Esophagus muscularis mucosa (tissue), 4 donors: ENCODE measurements at regions not wholly inside any gene's neighbourhood (a gene's known extent, or its start where the extent isn't known, plus 50 kb on each side); places are given as distances from the start of the nearest gene placed in this dataset.

Experiments used
- DNase-seq: peaks from one replicate; pipeline ENCODE4 v3.0.0-alpha.2; 2017; ENCODE audit errors: extremely low spot score
- H3K27ac ChIP-seq, 4 donors: fragments of 200-600 bp; sonication (generic); replicated peaks in 1 of 4; 1 replicate in 3 of 4; 2 replicates in 1 of 4; pipeline ENCODE4 v1.5.1; 2016 to 2019; ENCODE audit warnings: mild to moderate bottlenecking in 1 of 4
- H3K27me3 ChIP-seq, 4 donors: fragments of 200-600 bp; sonication (generic); one replicate each; pipeline versions ENCODE4 v1.5.1 to v1.6.0; 2016 to 2019
- H3K36me3 ChIP-seq, 4 donors: fragments of 200-600 bp; sonication (generic); one replicate each; pipeline ENCODE4 v1.5.1; 2016 to 2019
- H3K4me1 ChIP-seq, 4 donors: fragments of 200-600 bp; sonication (generic); one replicate each; pipeline ENCODE4 v1.5.1; 2016 to 2019
- H3K4me3 ChIP-seq, 4 donors: fragments of 200-600 bp; sonication (generic); 1 replicate in 2 of 4; 2 replicates in 2 of 4; pipeline ENCODE4 v1.5.1; 2016 to 2019; ENCODE audit warnings: mild to moderate bottlenecking in 4 of 4, moderate library complexity in 1 of 4
- H3K9me3 ChIP-seq, 4 donors: fragments of 200-600 bp; sonication (generic); 1 replicate in 3 of 4; 2 replicates in 1 of 4; pipeline ENCODE4 v1.5.1; 2016 to 2019
- CTCF ChIP-seq, 3 experiments: fragments of 200-600 bp in 2 of 3; fragments of 450-650 bp in 1 of 3; sonication (generic) in 2 of 3; IDR thresholded peaks; one replicate each; pipeline ENCODE4 v1.5.1; 2017 to 2019; ENCODE audit warnings: antibody characterized with exemption in 3 of 3, mild to moderate bottlenecking in 2 of 3, moderate library complexity in 1 of 3
- EP300 ChIP-seq: sonication (generic); formaldehyde crosslinking; IDR thresholded peaks from one replicate; pipeline ENCODE4 v1.6.1; 2017; ENCODE audit warnings: antibody characterized with exemption
- POLR2A ChIP-seq: fragments of 450-650 bp; IDR thresholded peaks from one replicate; pipeline ENCODE4 v1.6.1; 2017; ENCODE audit warnings: antibody characterized with exemption, moderate library complexity, mild to moderate bottlenecking, low read depth
- POLR2AphosphoS5 ChIP-seq, 2 donors: sonication (generic); formaldehyde crosslinking; IDR thresholded peaks; one replicate each; pipeline ENCODE4 v1.6.1; 2017; ENCODE audit warnings: antibody characterized with exemption in 2 of 2
- WGBS: methylation state at CpG from one replicate; pipeline ENCODE4 v1.1.5; 2018; 5-methylcytosine and 5-hydroxymethylcytosine counted together
- intact Hi-C: fragments of 100-400 bp; cut with DNase I; formaldehyde crosslinking; loops from one replicate; pipeline ENCODE4 v1.15.1; 2023

- Histone ChIP-seq H3K36me3 (no peaks in the 10 kb centered on the region), H3K9me3 (peaks cover 0 to 46% (median 32%) of the 10 kb centered on the region in 4 donors), H3K4me1 (no peaks in the 10 kb centered on the region), H3K27ac (no peak overlapping the region), H3K27me3 (no peaks in the 10 kb centered on the region), H3K4me3 (no peak overlapping the region)
- TF ChIP-seq POLR2A (no peak), EP300 (no peak)
- no peak for DNase-seq
- intact Hi-C loops: no loop called here
Observed at GRCh38 chr10:42916974-42917373, 134.4 kb downstream of the BMS1 start.

GRCh38 chr10:42917821-42918220 lies 135.2 kb downstream of the BMS1 start:
- TF ChIP-seq EP300: no peak
- Histone ChIP-seq H3K36me3 (no peaks in the 10 kb centered on the region), H3K4me1 (no peaks in the 10 kb centered on the region), H3K9me3 (peaks cover 0 to 50% (median 32%) of the 10 kb centered on the region in 4 donors), H3K27me3 (no peaks in the 10 kb centered on the region), H3K27ac (no peak overlapping the region), H3K4me3 (no peak overlapping the region)
- intact Hi-C loops: no loop called here
- no peak for DNase-seq
- WGBS: 39% methylated on average over 2 of the region's 2 CpGs

GRCh38 chr10:42921951-42922350 lies 139.4 kb downstream of the BMS1 start:
- Histone ChIP-seq H3K36me3 (no peaks in the 10 kb centered on the region), H3K27me3 (peaks cover 0 to 18% (median 0%) of the 10 kb centered on the region in 4 donors), H3K27ac (no peak overlapping the region), H3K4me3 (no peak overlapping the region), H3K4me1 (no peaks in the 10 kb centered on the region), H3K9me3 (peaks cover 0 to 23% (median 8%) of the 10 kb centered on the region in 4 donors)
- intact Hi-C loops: no loop called here
- TF ChIP-seq POLR2AphosphoS5 (IDR thresholded peaks at IDR 0.05): no peak
- TF ChIP-seq POLR2A: no peak
- no peak for TF ChIP-seq CTCF (IDR thresholded peaks at IDR 0.05)
- no peak for DNase-seq
- WGBS: 88% methylated on average over 2 of the region's 2 CpGs

DNA sequence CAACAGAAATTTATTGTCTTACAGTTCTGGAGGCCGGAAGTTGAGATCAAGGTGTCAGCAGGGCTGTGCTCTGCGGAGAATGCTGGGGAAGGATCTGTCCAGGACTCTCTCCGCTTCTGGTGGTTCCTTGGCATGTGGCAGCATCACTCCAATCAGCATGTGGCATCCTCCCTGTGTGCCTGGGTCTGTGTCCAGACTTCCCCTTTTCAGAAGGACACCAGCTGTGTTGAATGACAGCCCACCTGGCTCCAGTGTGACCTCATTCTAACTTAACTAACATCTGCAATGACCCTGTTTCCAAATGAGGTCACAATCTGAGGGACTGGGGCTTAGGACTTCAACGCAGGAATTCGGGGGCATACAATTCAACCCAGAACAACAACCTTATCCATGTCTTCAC lies 141.9 kb downstream of the BMS1 start:
- H3K27ac ChIP-seq: no peak overlapping the region
- intact Hi-C loops: no loop called here
- H3K4me1 ChIP-seq: no peaks in the 10 kb centered on the region
- peaks cover 0 to 41% (median 0%) of the 10 kb centered on the region in 4 donors for H3K27me3 ChIP-seq
- WGBS: 68% methylated on average over 5 of the region's 5 CpGs
- peaks cover 0 to 10% (median 0%) of the 10 kb centered on the region in 4 donors for H3K9me3 ChIP-seq
- no peak overlapping the region for H3K4me3 ChIP-seq
- no peaks in the 10 kb centered on the region for H3K36me3 ChIP-seq
- no peak for TF ChIP-seq CTCF (IDR thresholded peaks at IDR 0.05)
- TF ChIP-seq POLR2A: no peak
- TF ChIP-seq POLR2AphosphoS5 (IDR thresholded peaks at IDR 0.05): no peak
- no peak for TF ChIP-seq EP300
- no peak for DNase-seq

GRCh38 chr10:42926843-42927242 lies 144.2 kb downstream of the BMS1 start:
- intact Hi-C loops: no loop called here
- TF ChIP-seq POLR2AphosphoS5 (IDR thresholded peaks at IDR 0.05) (no peak), CTCF (IDR thresholded peaks at IDR 0.05) (no peak), EP300 (no peak), POLR2A (no peak)
- no peaks in the 10 kb centered on the region for H3K4me1 ChIP-seq
- no peaks in the 10 kb centered on the region for H3K36me3 ChIP-seq
- DNase-seq: peak; percentile 78
- WGBS: 44% methylated on average over 1 of the region's 6 CpGs
- no peak overlapping the region for H3K27ac ChIP-seq
- peaks cover 0 to 64% (median 0%) of the 10 kb centered on the region in 4 donors for H3K27me3 ChIP-seq
- H3K9me3 ChIP-seq: peaks cover 0 to 5% (median 0%) of the 10 kb centered on the region in 4 donors
- no peak overlapping the region for H3K4me3 ChIP-seq

DNA sequence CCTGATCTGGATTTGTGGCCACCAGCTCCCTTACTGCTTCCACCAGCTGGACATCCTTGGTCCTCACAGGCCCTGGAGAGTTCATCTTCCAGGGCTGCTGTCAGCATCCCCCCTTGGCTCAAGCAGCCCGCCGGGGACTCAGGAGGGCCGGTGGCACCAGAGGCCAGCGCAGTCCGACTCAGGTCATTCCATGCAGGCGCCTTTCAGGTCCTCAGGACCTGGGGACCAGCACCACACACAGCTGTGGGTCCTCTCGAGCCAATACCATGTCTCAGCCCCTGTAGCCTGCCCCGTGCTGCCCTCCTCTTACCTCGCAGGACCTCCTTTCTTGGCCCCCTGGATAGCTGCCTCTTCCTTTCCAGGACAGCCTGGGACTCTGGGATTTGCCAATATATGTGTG lies 145.5 kb downstream of the BMS1 start:
- Histone ChIP-seq H3K4me1 (peaks cover 2 to 8% (median 6%) of the 10 kb centered on the region in 4 donors), H3K27me3 (peaks cover 0 to 77% (median 8%) of the 10 kb centered on the region in 4 donors), H3K9me3 (no peaks in the 10 kb centered on the region), H3K36me3 (no peaks in the 10 kb centered on the region), H3K4me3 (no peak overlapping the region), H3K27ac (no peak overlapping the region)
- TF ChIP-seq POLR2AphosphoS5 (IDR thresholded peaks at IDR 0.05) (no peak), CTCF (IDR thresholded peaks at IDR 0.05) (no peak), POLR2A (no peak), EP300 (no peak)
- intact Hi-C loops: no loop called here
- WGBS: 89% methylated on average over 9 of the region's 9 CpGs
- DNase-seq: no peak
